Gastrocnemius medialis (tissue), 4 donors: ENCODE measurements at regions not wholly inside any gene's neighbourhood (a gene's known extent, or its start where the extent isn't known, plus 50 kb on each side); places are given as distances from the start of the nearest gene placed in this dataset.

ENCODE experiments used
- ATAC-seq, 2 donors: fragments of 150-250 bp; one replicate each; pipeline ENCODE4 v1.9.1; 2016
- DNase-seq, 2 donors: peaks; one replicate each; pipeline ENCODE4 v3.0.0-alpha.2; 2019
- H3K27ac ChIP-seq, 4 donors: fragments of 200-600 bp; sonication (generic); 1 replicate in 1 of 4; 2 replicates in 3 of 4; pipeline ENCODE4 v1.5.1; 2016 to 2018; ENCODE audit warnings: mild to moderate bottlenecking in 2 of 4, moderate library complexity in 1 of 4
- H3K27me3 ChIP-seq, 3 donors: fragments of 200-600 bp; sonication (generic) in 2 of 3; 1 replicate in 1 of 3; 2 replicates in 2 of 3; pipeline versions ENCODE4 v1.5.1 to v1.6.0; 2016 to 2019; ENCODE audit warnings: mild to moderate bottlenecking in 1 of 3, moderate library complexity in 1 of 3
- H3K36me3 ChIP-seq, 2 donors: fragments of 200-600 bp; sonication (generic) in 1 of 2; one replicate each; pipeline ENCODE4 v1.5.1; 2017 to 2018
- H3K4me1 ChIP-seq, 2 donors: fragments of 200-600 bp; sonication (generic) in 1 of 2; one replicate each; pipeline ENCODE4 v1.5.1; 2016 to 2017; ENCODE audit warnings: mild to moderate bottlenecking in 2 of 2
- H3K4me3 ChIP-seq, 4 donors: fragments of 200-600 bp; sonication (generic) in 3 of 4; 1 replicate in 1 of 4; 2 replicates in 3 of 4; pipeline ENCODE4 v1.5.1; 2016 to 2019; ENCODE audit warnings: mild to moderate bottlenecking in 2 of 4
- H3K9me3 ChIP-seq, 3 donors: fragments of 200-600 bp; sonication (generic) in 2 of 3; 1 replicate in 1 of 3; 2 replicates in 2 of 3; pipeline ENCODE4 v1.5.1; 2016 to 2019
- POLR2A ChIP-seq, 2 donors: fragments of 450-650 bp; IDR thresholded peaks; one replicate each; pipeline ENCODE4 v1.6.1; 2017; ENCODE audit warnings: antibody characterized with exemption in 2 of 2, mild to moderate bottlenecking in 2 of 2, moderate library complexity in 2 of 2
- in situ Hi-C, 4 donors: fragments of 200-750 bp; cut with MboI; loops; one replicate each; pipeline versions ENCODE4 v1.15.0 to v1.8.0; 2017; ENCODE audit warnings: low sequenced_read_pairs in 4 of 4
- intact Hi-C: fragments of 100-400 bp; cut with DNase I; formaldehyde crosslinking; loops from one replicate; pipeline ENCODE4 v1.15.1; 2023; ENCODE audit warnings: low total_unique reads
- TF ChIP-seq, protein P1 (sequence below), 5 experiments: fragments of 450-650 bp in 3 of 5; fragments of 200-600 bp in 2 of 5; sonication (generic) in 2 of 5; IDR thresholded peaks in 4 of 5; conservative IDR thresholded peaks in 1 of 5; 1 replicate in 4 of 5; 2 replicates in 1 of 5; pipeline ENCODE4 v1.5.1; 2016 to 2019; ENCODE audit warnings: antibody characterized with exemption in 5 of 5, mild to moderate bottlenecking in 3 of 5, moderate library complexity in 3 of 5

GRCh38 chr3:159029306-159030026 lies 227.6 kb downstream of the MFSD1 start:
- Histone ChIP-seq H3K27me3 (no peaks in the 10 kb centered on the region), H3K4me3 (no peak overlapping the region), H3K36me3 (no peaks in the 10 kb centered on the region), H3K27ac (no peak overlapping the region), H3K9me3 (no peaks in the 10 kb centered on the region), H3K4me1 (no peaks in the 10 kb centered on the region)
- ATAC-seq: no peak
- no peak for TF ChIP-seq POLR2A (IDR thresholded peaks at IDR 0.05)
- TF ChIP-seq, protein P1, sequence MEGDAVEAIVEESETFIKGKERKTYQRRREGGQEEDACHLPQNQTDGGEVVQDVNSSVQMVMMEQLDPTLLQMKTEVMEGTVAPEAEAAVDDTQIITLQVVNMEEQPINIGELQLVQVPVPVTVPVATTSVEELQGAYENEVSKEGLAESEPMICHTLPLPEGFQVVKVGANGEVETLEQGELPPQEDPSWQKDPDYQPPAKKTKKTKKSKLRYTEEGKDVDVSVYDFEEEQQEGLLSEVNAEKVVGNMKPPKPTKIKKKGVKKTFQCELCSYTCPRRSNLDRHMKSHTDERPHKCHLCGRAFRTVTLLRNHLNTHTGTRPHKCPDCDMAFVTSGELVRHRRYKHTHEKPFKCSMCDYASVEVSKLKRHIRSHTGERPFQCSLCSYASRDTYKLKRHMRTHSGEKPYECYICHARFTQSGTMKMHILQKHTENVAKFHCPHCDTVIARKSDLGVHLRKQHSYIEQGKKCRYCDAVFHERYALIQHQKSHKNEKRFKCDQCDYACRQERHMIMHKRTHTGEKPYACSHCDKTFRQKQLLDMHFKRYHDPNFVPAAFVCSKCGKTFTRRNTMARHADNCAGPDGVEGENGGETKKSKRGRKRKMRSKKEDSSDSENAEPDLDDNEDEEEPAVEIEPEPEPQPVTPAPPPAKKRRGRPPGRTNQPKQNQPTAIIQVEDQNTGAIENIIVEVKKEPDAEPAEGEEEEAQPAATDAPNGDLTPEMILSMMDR (IDR thresholded peaks at IDR 0.05 in 4 of 5, conservative IDR thresholded peaks at IDR 0.05 in 1 of 5): no peak
- in situ Hi-C loops: no loop called here
- DNase-seq: no peak
- intact Hi-C loops: no loop called here

GRCh38 chr3:159030138-159030670 lies 228.3 kb downstream of the MFSD1 start:
- H3K4me1 ChIP-seq: no peaks in the 10 kb centered on the region
- no peaks in the 10 kb centered on the region for H3K36me3 ChIP-seq
- no peaks in the 10 kb centered on the region for H3K27me3 ChIP-seq
- no peak overlapping the region for H3K4me3 ChIP-seq
- ATAC-seq (no peak), DNase-seq (no peak)
- intact Hi-C loops: no loop called here
- in situ Hi-C loops: no loop called here
- TF ChIP-seq, protein P1 (IDR thresholded peaks at IDR 0.05 in 4 of 5, conservative IDR thresholded peaks at IDR 0.05 in 1 of 5): no peak
- TF ChIP-seq POLR2A (IDR thresholded peaks at IDR 0.05): no peak
- no peak overlapping the region for H3K27ac ChIP-seq
- H3K9me3 ChIP-seq: peaks cover 0 to 3% (median 0%) of the 10 kb centered on the region in 3 donors

- no peaks in the 10 kb centered on the region for H3K27me3 ChIP-seq
- peaks cover 0 to 3% (median 0%) of the 10 kb centered on the region in 3 donors for H3K9me3 ChIP-seq
- no peaks in the 10 kb centered on the region for H3K36me3 ChIP-seq
- H3K27ac ChIP-seq: no peak overlapping the region
- ATAC-seq: no peak
- DNase-seq: no peak
- intact Hi-C loops (no loop called here), in situ Hi-C loops (no loop called here)
- H3K4me1 ChIP-seq: no peaks in the 10 kb centered on the region
- no peak overlapping the region for H3K4me3 ChIP-seq
- TF ChIP-seq, protein P1 (IDR thresholded peaks at IDR 0.05 in 4 of 5, conservative IDR thresholded peaks at IDR 0.05 in 1 of 5): no peak
- TF ChIP-seq POLR2A (IDR thresholded peaks at IDR 0.05): no peak
These were observed 229.2 kb downstream of the MFSD1 start for GRCh38 chr3:159030886-159031679.

DNA sequence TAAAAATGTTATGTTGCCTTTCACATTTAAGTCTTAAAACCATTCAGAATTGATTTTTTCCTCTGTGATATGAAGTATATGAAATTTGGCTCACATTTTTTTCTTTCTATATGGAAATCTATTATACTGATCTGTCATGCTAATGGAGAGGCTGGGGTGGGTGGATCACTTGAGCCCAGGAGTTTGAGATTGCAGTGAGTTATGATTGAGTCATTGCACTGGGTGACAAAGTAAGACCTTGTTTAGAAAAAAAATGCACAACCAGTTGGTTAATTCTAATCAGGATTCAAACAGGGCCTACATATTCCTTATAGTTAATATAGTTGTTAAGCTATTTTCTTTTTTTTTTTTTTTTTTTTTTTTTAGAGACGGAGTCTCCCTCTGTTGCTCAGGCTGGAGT lies 230.5 kb downstream of the MFSD1 start:
- H3K27me3 ChIP-seq: no peaks in the 10 kb centered on the region
- intact Hi-C loops (no loop called here), in situ Hi-C loops (no loop called here)
- H3K9me3 ChIP-seq: peaks cover 0 to 3% (median 0%) of the 10 kb centered on the region in 3 donors
- no peaks in the 10 kb centered on the region for H3K36me3 ChIP-seq
- no peak overlapping the region for H3K4me3 ChIP-seq
- DNase-seq: no peak
- H3K4me1 ChIP-seq: no peaks in the 10 kb centered on the region
- TF ChIP-seq, protein P1 (IDR thresholded peaks at IDR 0.05 in 4 of 5, conservative IDR thresholded peaks at IDR 0.05 in 1 of 5): no peak
- no peak for TF ChIP-seq POLR2A (IDR thresholded peaks at IDR 0.05)
- H3K27ac ChIP-seq: no peak overlapping the region
- ATAC-seq: no peak
